HEK293 (cell line): ENCODE measurements at regions not wholly inside any gene's neighbourhood (a gene's known extent, or its start where the extent isn't known, plus 50 kb on each side); places are given as distances from the start of the nearest gene placed in this dataset.
A peak's percentile ranks its signal among the peaks of the same experiment; 100 is the strongest.
"Not testable (repeated sequence)": the region's sequence is repeated elsewhere in the genome, so short reads cannot be mapped to it uniquely, and the experiment has no call there.

ENCODE experiments used
- CTCF ChIA-PET: fragments of 350-600 bp; formaldehyde crosslinking; extraction: SDS; loops from one replicate; lab custom pipeline; 2021; ENCODE audit warnings: antibody characterized with exemption; lab: Yijun Ruan, JAX
- POLR2A ChIA-PET: fragments of 300-600 bp; formaldehyde crosslinking; extraction: SDS; loops from one replicate; lab custom pipeline; 2020; ENCODE audit warnings: antibody characterized with exemption, inconsistent platforms; lab: Yijun Ruan, JAX
- H3K27ac ChIP-seq: fragments of 200-500 bp; sonication (Bioruptor generic); 2 replicates; pipeline ENCODE4 v1.5.1; 2014; ENCODE audit warnings: low read depth, low read length, control low read depth, inconsistent platforms; ENCODE audit errors: extremely low read depth
- H3K36me3 ChIP-seq, 2 experiments: fragments of 200-500 bp in 1 of 2; sonication (Bioruptor generic) in 1 of 2; 1 replicate in 1 of 2; 2 replicates in 1 of 2; pipeline ENCODE4 v1.5.1; 2014 to 2017; ENCODE audit warnings: inconsistent platforms in 2 of 2, low read length in 2 of 2; ENCODE audit not compliant: control insufficient read depth in 2 of 2, insufficient read depth in 1 of 2
- H3K4me1 ChIP-seq: fragments of 200-500 bp; sonication (Bioruptor generic); 2 replicates; pipeline ENCODE4 v1.5.1; 2014; ENCODE audit warnings: mild to moderate bottlenecking, low read length, inconsistent platforms; ENCODE audit not compliant: control insufficient read depth, insufficient read depth
- H3K4me3 ChIP-seq: 2 replicates; pipeline ENCODE4 v1.5.1; 2011; ENCODE audit warnings: low read depth, mild to moderate bottlenecking, control low read depth, low read length, moderate library complexity
- H3K9me3 ChIP-seq: fragments of 200-500 bp; sonication (Bioruptor generic); 2 replicates; pipeline ENCODE4 v1.5.1; 2014; ENCODE audit warnings: low read depth, low read length, inconsistent platforms; ENCODE audit not compliant: control insufficient read depth, insufficient read depth
- GLIS2 ChIP-seq: fragments of 450-650 bp; formaldehyde crosslinking; IDR thresholded peaks from 2 replicates; pipeline ENCODE4 v1.5.1; 2016; ENCODE audit warnings: missing biosample characterization, missing genetic modification characterization
- KLF16 ChIP-seq: fragments of 450-650 bp; formaldehyde crosslinking; IDR thresholded peaks from 2 replicates; pipeline ENCODE4 v1.5.1; 2017; ENCODE audit warnings: missing biosample characterization, missing genetic modification characterization
- PRDM10 ChIP-seq: fragments of 450-650 bp; formaldehyde crosslinking; IDR thresholded peaks from 2 replicates; pipeline ENCODE4 v1.5.1; 2016; ENCODE audit warnings: missing biosample characterization, missing genetic modification characterization
- SP3 ChIP-seq: fragments of 450-650 bp; formaldehyde crosslinking; IDR thresholded peaks from 2 replicates; pipeline ENCODE4 v1.5.1; 2016; ENCODE audit warnings: missing biosample characterization, missing genetic modification characterization
- YY1 ChIP-seq: fragments of 450-650 bp; formaldehyde crosslinking; IDR thresholded peaks from 2 replicates; pipeline ENCODE4 v1.5.1; 2018; ENCODE audit warnings: missing biosample characterization, missing genetic modification characterization
- ZBTB8A ChIP-seq: fragments of 450-650 bp; formaldehyde crosslinking; IDR thresholded peaks from 2 replicates; pipeline ENCODE4 v1.5.1; 2016; ENCODE audit warnings: missing biosample characterization, missing genetic modification characterization
- ZFP69B ChIP-seq: fragments of 450-650 bp; formaldehyde crosslinking; IDR thresholded peaks from 2 replicates; pipeline ENCODE4 v1.5.1; 2016; ENCODE audit warnings: missing biosample characterization, missing genetic modification characterization
- ZNF140 ChIP-seq: fragments of 450-650 bp; formaldehyde crosslinking; IDR thresholded peaks from 2 replicates; pipeline ENCODE4 v1.5.1; 2016; ENCODE audit warnings: missing biosample characterization, missing genetic modification characterization
- ZNF248 ChIP-seq: fragments of 450-650 bp; formaldehyde crosslinking; IDR thresholded peaks from 2 replicates; pipeline ENCODE4 v1.5.1; 2017; ENCODE audit warnings: missing biosample characterization, missing genetic modification characterization
- ZNF292 ChIP-seq: fragments of 450-650 bp; formaldehyde crosslinking; IDR thresholded peaks from 2 replicates; pipeline ENCODE4 v1.5.1; 2016; ENCODE audit warnings: low read depth, missing biosample characterization, missing genetic modification characterization, borderline replicate concordance
- ZNF354C ChIP-seq: fragments of 450-650 bp; formaldehyde crosslinking; IDR thresholded peaks from 2 replicates; pipeline ENCODE4 v1.5.1; 2016; ENCODE audit warnings: missing biosample characterization, missing genetic modification characterization, low read depth, borderline replicate concordance
- ZNF394 ChIP-seq: fragments of 450-650 bp; formaldehyde crosslinking; IDR thresholded peaks from 2 replicates; pipeline ENCODE4 v1.5.1; 2016; ENCODE audit warnings: missing biosample characterization, missing genetic modification characterization, mild to moderate bottlenecking, moderate library complexity, borderline replicate concordance
- ZNF404 ChIP-seq: fragments of 450-650 bp; formaldehyde crosslinking; IDR thresholded peaks from 2 replicates; pipeline ENCODE4 v1.5.1; 2017; ENCODE audit warnings: missing biosample characterization, missing genetic modification characterization
- ZNF426 ChIP-seq: fragments of 450-650 bp; formaldehyde crosslinking; IDR thresholded peaks from 2 replicates; pipeline ENCODE4 v1.5.1; 2017; ENCODE audit warnings: missing biosample characterization, missing genetic modification characterization, mild to moderate bottlenecking, inconsistent platforms, moderate library complexity
- ZNF433 ChIP-seq: fragments of 450-650 bp; formaldehyde crosslinking; IDR thresholded peaks from 2 replicates; pipeline ENCODE4 v1.5.1; 2016; ENCODE audit warnings: missing biosample characterization, missing genetic modification characterization, low read depth
- ZNF555 ChIP-seq: fragments of 450-650 bp; formaldehyde crosslinking; conservative IDR thresholded peaks from 2 replicates; pipeline ENCODE4 v1.5.1; 2017; ENCODE audit warnings: missing biosample characterization, mild to moderate bottlenecking, missing genetic modification characterization, inconsistent platforms
- ZNF623 ChIP-seq: fragments of 450-650 bp; formaldehyde crosslinking; IDR thresholded peaks from 2 replicates; pipeline ENCODE4 v1.5.1; 2016; ENCODE audit warnings: missing biosample characterization, missing genetic modification characterization
- ZNF624 ChIP-seq: fragments of 450-650 bp; formaldehyde crosslinking; IDR thresholded peaks from 2 replicates; pipeline ENCODE4 v1.5.1; 2017; ENCODE audit warnings: missing biosample characterization, missing genetic modification characterization
- ZNF692 ChIP-seq: fragments of 450-650 bp; formaldehyde crosslinking; IDR thresholded peaks from 2 replicates; pipeline ENCODE4 v1.5.1; 2016; ENCODE audit warnings: missing biosample characterization, missing genetic modification characterization
- TF ChIP-seq, protein P1 (sequence below): fragments of 450-650 bp; formaldehyde crosslinking; IDR thresholded peaks from 2 replicates; pipeline ENCODE4 v1.5.1; 2016; ENCODE audit warnings: missing biosample characterization, missing genetic modification characterization
- TF ChIP-seq, protein P2 (sequence below): fragments of 450-650 bp; formaldehyde crosslinking; conservative IDR thresholded peaks from 2 replicates; pipeline ENCODE4 v1.5.1; 2016; ENCODE audit warnings: low read depth, missing biosample characterization, missing genetic modification characterization

GRCh38 chrX:93354651-93355050 is 318.7 kb downstream of the NAP1L3 start:
- no peaks in the 10 kb centered on the region for H3K4me1 ChIP-seq
- no peaks in the 10 kb centered on the region for H3K9me3 ChIP-seq
- H3K27ac ChIP-seq: no peak overlapping the region
- no peak overlapping the region for H3K4me3 ChIP-seq
- TF ChIP-seq ZFP69B (no peak), KLF16 (tag by site-specific recombination) (no peak)
- POLR2A ChIA-PET: interaction anchor here (0.6 kb wide), 1 partner anchor 107 kb away, joined by 3 read pairs; no protein-coding TSS in a partner anchor
- CTCF ChIA-PET: no interaction called here
- H3K36me3 ChIP-seq: no peaks in the 10 kb centered on the region

- ChIA-PET POLR2A (interaction anchor here (0.5 kb wide), 1 partner anchor 37 kb away, joined by 6 read pairs; no protein-coding TSS in a partner anchor), CTCF (interaction anchor here (0.7 kb wide), 1 partner anchor 63 kb away, joined by 5 read pairs; no protein-coding TSS in a partner anchor)
- TF ChIP-seq, protein P1, sequence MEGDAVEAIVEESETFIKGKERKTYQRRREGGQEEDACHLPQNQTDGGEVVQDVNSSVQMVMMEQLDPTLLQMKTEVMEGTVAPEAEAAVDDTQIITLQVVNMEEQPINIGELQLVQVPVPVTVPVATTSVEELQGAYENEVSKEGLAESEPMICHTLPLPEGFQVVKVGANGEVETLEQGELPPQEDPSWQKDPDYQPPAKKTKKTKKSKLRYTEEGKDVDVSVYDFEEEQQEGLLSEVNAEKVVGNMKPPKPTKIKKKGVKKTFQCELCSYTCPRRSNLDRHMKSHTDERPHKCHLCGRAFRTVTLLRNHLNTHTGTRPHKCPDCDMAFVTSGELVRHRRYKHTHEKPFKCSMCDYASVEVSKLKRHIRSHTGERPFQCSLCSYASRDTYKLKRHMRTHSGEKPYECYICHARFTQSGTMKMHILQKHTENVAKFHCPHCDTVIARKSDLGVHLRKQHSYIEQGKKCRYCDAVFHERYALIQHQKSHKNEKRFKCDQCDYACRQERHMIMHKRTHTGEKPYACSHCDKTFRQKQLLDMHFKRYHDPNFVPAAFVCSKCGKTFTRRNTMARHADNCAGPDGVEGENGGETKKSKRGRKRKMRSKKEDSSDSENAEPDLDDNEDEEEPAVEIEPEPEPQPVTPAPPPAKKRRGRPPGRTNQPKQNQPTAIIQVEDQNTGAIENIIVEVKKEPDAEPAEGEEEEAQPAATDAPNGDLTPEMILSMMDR (tag by site-specific recombination): no peak
- TF ChIP-seq YY1 (tag by site-specific recombination): no peak
- no peak for TF ChIP-seq ZNF692 (tag by site-specific recombination)
- TF ChIP-seq ZNF292 (tag by site-specific recombination): no peak
- TF ChIP-seq PRDM10 (tag by site-specific recombination): no peak
- TF ChIP-seq GLIS2 (tag by site-specific recombination): no peak
- TF ChIP-seq ZNF354C (tag by site-specific recombination): no peak
- TF ChIP-seq ZNF394 (tag by site-specific recombination): no peak
- TF ChIP-seq ZNF433: no peak
- TF ChIP-seq ZNF248 (tag by site-specific recombination): no peak
- no peak for TF ChIP-seq ZNF624 (tag by site-specific recombination)
- no peak for TF ChIP-seq SP3 (tag by site-specific recombination)
- no peak for TF ChIP-seq ZNF404
- TF ChIP-seq, all 188 proteins: peak for 0
Measured at GRCh38 chrX:93346309-93346708, 327.1 kb downstream of the NAP1L3 start.

DNA sequence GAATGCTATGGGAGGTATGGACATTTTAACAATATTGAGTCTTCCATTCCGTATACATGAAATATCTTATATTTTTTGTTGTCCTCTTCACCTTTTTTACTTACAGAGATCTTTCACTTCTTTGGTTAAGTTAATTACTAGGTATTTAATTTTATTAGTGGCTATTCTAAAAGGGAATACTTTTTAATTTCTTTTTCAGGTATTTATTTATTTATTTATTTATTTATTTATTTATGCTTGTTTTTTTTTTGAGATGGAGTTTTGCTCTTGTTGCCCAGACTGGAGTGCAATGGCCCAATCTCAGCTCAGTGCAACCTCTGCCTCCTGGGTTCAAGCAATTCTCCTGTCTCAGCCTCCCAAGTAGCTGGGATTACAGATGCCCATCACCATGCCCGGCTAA is 329.1 kb downstream of the NAP1L3 start:
- CTCF ChIA-PET: interaction anchor here (0.9 kb wide), 1 partner anchor 34 kb away, joined by 3 read pairs; no protein-coding TSS in a partner anchor
- POLR2A ChIA-PET, H3K27ac ChIP-seq, H3K4me3 ChIP-seq, H3K4me1 ChIP-seq, H3K9me3 ChIP-seq, H3K36me3 ChIP-seq: not testable (repeated sequence)
- peak; percentile 50 for TF ChIP-seq ZNF426 (tag by site-specific recombination)
- peak; percentile 44; the same call in 1 of the 2 replicates for TF ChIP-seq ZNF140
- peak; percentile 36; the same call in 1 of the 2 replicates for TF ChIP-seq ZNF623 (tag by site-specific recombination)
- TF ChIP-seq ZNF394 (tag by site-specific recombination): peak; percentile 48; the same call in 1 of the 2 replicates
- TF ChIP-seq ZBTB8A (tag by site-specific recombination): peak; percentile 33; the same call in 1 of the 2 replicates
- TF ChIP-seq, protein P2, sequence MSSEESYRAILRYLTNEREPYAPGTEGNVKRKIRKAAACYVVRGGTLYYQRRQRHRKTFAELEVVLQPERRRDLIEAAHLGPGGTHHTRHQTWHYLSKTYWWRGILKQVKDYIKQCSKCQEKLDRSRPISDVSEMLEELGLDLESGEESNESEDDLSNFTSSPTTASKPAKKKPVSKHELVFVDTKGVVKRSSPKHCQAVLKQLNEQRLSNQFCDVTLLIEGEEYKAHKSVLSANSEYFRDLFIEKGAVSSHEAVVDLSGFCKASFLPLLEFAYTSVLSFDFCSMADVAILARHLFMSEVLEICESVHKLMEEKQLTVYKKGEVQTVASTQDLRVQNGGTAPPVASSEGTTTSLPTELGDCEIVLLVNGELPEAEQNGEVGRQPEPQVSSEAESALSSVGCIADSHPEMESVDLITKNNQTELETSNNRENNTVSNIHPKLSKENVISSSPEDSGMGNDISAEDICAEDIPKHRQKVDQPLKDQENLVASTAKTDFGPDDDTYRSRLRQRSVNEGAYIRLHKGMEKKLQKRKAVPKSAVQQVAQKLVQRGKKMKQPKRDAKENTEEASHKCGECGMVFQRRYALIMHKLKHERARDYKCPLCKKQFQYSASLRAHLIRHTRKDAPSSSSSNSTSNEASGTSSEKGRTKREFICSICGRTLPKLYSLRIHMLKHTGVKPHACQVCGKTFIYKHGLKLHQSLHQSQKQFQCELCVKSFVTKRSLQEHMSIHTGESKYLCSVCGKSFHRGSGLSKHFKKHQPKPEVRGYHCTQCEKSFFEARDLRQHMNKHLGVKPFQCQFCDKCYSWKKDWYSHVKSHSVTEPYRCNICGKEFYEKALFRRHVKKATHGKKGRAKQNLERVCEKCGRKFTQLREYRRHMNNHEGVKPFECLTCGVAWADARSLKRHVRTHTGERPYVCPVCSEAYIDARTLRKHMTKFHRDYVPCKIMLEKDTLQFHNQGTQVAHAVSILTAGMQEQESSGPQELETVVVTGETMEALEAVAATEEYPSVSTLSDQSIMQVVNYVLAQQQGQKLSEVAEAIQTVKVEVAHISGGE: peak; percentile 62
- peak; percentile 51 for TF ChIP-seq ZNF555

More at GRCh38 chrX:93346309-93346708, 327.1 kb downstream of the NAP1L3 start:
- Histone ChIP-seq H3K27ac (no peak overlapping the region), H3K9me3 (peaks cover 2% of the 10 kb centered on the region; the same call in 1 of the 2 replicates), H3K36me3 (no peaks in the 10 kb centered on the region), H3K4me1 (no peaks in the 10 kb centered on the region), H3K4me3 (no peak overlapping the region)
